ENCODE measurements at regions not wholly inside any gene's neighbourhood (a gene's known extent, or its start where the extent isn't known, plus 50 kb on each side); places are given as distances from the start of the nearest gene placed in this dataset.
A peak's percentile ranks its signal among the peaks of the same experiment; 100 is the strongest.

DNA sequence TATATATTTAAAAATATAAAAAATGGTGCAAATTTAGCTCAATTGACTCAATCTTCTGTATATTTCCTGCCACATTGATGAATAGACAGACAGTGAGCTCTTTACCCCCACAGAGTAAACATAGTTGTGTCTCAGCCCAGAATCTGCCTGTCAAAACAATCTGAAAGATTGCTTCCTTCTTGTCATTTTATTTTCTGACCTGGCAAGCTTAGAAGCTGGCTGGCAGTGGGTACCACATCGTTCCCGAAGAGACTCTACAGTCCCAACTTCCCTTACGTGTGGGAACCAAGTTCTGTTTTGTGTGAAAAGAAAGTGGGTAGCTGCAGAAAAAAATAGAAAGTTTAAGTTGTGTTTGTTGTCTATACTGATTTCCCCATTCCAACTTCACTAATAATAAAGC lies 629.3 kb upstream of the NEGR1 start:
- no peak overlapping the region for H3K4me3 ChIP-seq (ENCODE audit: low read depth, low read length)
- TF ChIP-seq CTCF (IDR thresholded peaks at IDR 0.05; ENCODE audit: insufficient read depth, low read length): no peak
- no peak for DNase-seq (ENCODE audit: low read depth)

DNA sequence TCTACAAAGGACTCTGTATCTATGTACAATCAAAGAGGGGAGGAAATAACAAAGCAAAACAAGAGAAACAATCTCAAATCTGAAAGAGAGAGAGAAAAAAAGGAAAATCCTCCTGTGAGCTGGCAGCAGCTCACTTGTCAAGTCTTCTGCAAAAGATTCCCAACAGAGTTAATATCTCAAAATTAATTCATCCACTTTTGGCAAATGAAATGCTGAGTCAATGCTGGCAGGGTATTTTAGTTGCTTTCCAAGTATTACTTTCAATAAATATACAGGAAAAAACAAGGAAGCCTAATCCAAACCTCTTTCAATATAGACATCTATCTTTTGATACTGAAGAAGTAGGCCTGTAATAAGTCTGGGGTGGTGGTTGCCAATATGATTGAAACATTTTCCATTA lies 613.9 kb upstream of the NEGR1 start:
- no peak for TF ChIP-seq CTCF (IDR thresholded peaks at IDR 0.05; ENCODE audit: insufficient read depth, low read length)
- no peak for DNase-seq (ENCODE audit: low read depth)
- no peak overlapping the region for H3K4me3 ChIP-seq (ENCODE audit: low read depth, low read length)

DNA sequence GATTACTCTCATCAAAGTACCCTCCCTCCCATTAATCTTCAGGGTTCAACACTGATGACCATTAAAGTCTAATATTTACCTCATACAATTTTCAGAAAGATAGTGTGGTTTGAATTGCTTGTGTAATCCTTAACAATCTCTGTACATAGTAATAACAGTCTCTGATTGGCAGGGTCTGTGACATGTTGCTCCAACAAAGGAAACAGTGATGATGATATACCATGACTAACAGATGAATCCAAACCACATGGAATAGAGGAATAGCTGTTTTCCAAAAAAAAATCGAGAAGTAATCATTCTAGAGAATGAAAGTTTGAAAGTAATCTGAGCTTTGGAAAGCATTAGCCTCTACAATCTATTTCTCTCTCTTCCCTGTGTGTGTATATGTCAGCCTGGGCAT lies 610.1 kb upstream of the NEGR1 start:
- peak; percentile 6 for DNase-seq (ENCODE audit: low read depth)

GRCh38 chr1:72891976-72892375 lies 609.6 kb upstream of the NEGR1 start:
- DNase-seq (ENCODE audit: low read depth): no peak
- TF ChIP-seq CTCF (IDR thresholded peaks at IDR 0.05; ENCODE audit: insufficient read depth, low read length): no peak
- H3K4me3 ChIP-seq (ENCODE audit: low read depth, low read length): no peak overlapping the region

More for the DNA sequence above, 610.1 kb upstream of the NEGR1 start:
- no peak overlapping the region for H3K4me3 ChIP-seq (ENCODE audit: low read depth, low read length)
- no peak for TF ChIP-seq CTCF (IDR thresholded peaks at IDR 0.05; ENCODE audit: insufficient read depth, low read length)

DNA sequence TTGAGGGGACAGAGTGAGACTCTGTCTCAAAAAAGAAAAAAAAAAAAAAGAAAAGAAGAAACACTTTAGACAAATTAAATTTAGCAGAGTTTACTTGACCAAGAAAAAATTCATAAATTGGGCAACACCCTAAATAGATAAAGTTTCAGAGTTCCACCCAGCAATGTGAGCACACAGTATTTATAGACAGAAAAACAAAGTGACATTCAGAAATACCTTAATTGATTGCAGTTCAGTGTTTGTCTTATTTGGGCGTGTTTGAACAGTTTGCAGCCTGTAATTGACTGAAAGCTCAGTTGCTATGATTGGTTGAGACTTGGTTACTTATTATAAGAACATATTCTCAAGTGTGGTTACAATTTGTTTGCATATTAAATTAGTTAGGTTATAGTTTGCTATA lies 603.5 kb upstream of the NEGR1 start:
- H3K4me3 ChIP-seq (ENCODE audit: low read depth, low read length): no peak overlapping the region
- DNase-seq (ENCODE audit: low read depth): no peak
- no peak for TF ChIP-seq CTCF (IDR thresholded peaks at IDR 0.05; ENCODE audit: insufficient read depth, low read length)

GRCh38 chr1:72885017-72885416 lies 602.7 kb upstream of the NEGR1 start:
- no peak overlapping the region for H3K4me3 ChIP-seq (ENCODE audit: low read depth, low read length)
- DNase-seq (ENCODE audit: low read depth): no peak
- TF ChIP-seq CTCF (IDR thresholded peaks at IDR 0.05; ENCODE audit: insufficient read depth, low read length): no peak

DNA sequence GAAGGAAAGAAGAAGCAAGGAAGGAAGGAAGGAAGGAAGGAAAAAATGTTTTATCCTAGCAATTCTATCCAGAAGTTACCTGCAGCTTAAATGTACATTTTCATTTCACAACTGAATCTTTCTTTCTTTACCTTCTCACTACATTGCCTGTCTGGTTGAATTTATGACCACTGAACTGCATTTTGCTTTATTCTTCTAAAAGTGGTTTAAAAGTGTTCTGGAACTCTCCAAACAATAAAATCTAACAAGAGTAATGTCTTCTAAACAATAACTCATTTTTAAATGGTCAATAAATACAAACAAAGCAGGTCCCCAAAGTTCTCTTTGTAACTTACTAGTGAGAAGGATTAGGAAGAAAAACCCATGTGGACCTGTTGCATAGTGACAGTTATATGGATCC lies 587.5 kb upstream of the NEGR1 start:
- no peak for DNase-seq (ENCODE audit: low read depth)
- no peak overlapping the region for H3K4me3 ChIP-seq (ENCODE audit: low read depth, low read length)
- no peak for TF ChIP-seq CTCF (IDR thresholded peaks at IDR 0.05; ENCODE audit: insufficient read depth, low read length)

All from fibroblast of the aortic adventitia (primary cell).